Stimulated activated effector memory CD8-positive, alpha-beta T cell treated with anti-CD3 and anti-CD28 coated beads, Interleukin-12 subunit alpha, Interleukin-12 subunit beta, amount 100 ng/mL, for 72 hours (primary cell): ENCODE measurements at regions not wholly inside any gene's neighbourhood (a gene's known extent, or its start where the extent isn't known, plus 50 kb on each side); places are given as distances from the start of the nearest gene placed in this dataset.
"Not testable (repeated sequence)": the region's sequence is repeated elsewhere in the genome, so short reads cannot be mapped to it uniquely, and the experiment has no call there.

Experiments used
- ATAC-seq: fragments of 150-1000 bp; cut with Tn5 transposase; 2 replicates; pipeline ENCODE4 v1.10.0; 2021
- DNase-seq, 2 donors: peaks; one replicate each; pipeline ENCODE4 v3.0.0; 2021 to 2022; ENCODE audit warnings: low spot score in 2 of 2
- H3K27ac Mint-ChIP-seq: one replicate; pipeline ENCODE4 v1.8.0; 2022; ENCODE audit warnings: mild to moderate bottlenecking, mixed read lengths
- H3K36me3 Mint-ChIP-seq: one replicate; pipeline ENCODE4 v1.8.0; 2022; ENCODE audit warnings: mild to moderate bottlenecking, mixed read lengths
- H3K4me1 Mint-ChIP-seq: one replicate; pipeline ENCODE4 v1.8.0; 2022; ENCODE audit warnings: mixed read lengths
- H3K4me3 Mint-ChIP-seq: one replicate; pipeline ENCODE4 v1.8.0; 2022; ENCODE audit warnings: mild to moderate bottlenecking, mixed read lengths
- H3K9me3 Mint-ChIP-seq: one replicate; pipeline ENCODE4 v1.8.0; 2022; ENCODE audit warnings: mixed read lengths

GRCh38 chr14:83719435-83719834 lies 1810.5 kb upstream of the FLRT2 start:
- not testable (repeated sequence) for H3K4me3 Mint-ChIP-seq, DNase-seq, H3K27ac Mint-ChIP-seq, H3K4me1 Mint-ChIP-seq, ATAC-seq, H3K36me3 Mint-ChIP-seq
- H3K9me3 Mint-ChIP-seq, result peaks cover 10% of the 10 kb centered on the region

- Mint-ChIP-seq H3K27ac (no peak overlapping the region), H3K9me3 (peaks cover 40% of the 10 kb centered on the region), H3K4me3 (no peak overlapping the region), H3K4me1 (no peaks in the 10 kb centered on the region), H3K36me3 (no peaks in the 10 kb centered on the region)
- DNase-seq, result no peak
- no peak for ATAC-seq
Measured at GRCh38 chr14:83733670-83734069, 1796.3 kb upstream of the FLRT2 start.

- Mint-ChIP-seq H3K4me1 (no peaks in the 10 kb centered on the region), H3K9me3 (peaks cover 38% of the 10 kb centered on the region)
- no peak for DNase-seq
Measured at GRCh38 chr14:83734431-83734830, 1795.5 kb upstream of the FLRT2 start.

GRCh38 chr14:83741269-83741668 lies 1788.7 kb upstream of the FLRT2 start:
- no peaks in the 10 kb centered on the region for H3K36me3 Mint-ChIP-seq
- no peak overlapping the region for H3K4me3 Mint-ChIP-seq
- H3K27ac Mint-ChIP-seq, result no peak overlapping the region
- ATAC-seq (no peak), DNase-seq (no peak)
- H3K4me1 Mint-ChIP-seq, result no peaks in the 10 kb centered on the region
- peaks cover 17% of the 10 kb centered on the region for H3K9me3 Mint-ChIP-seq

More at GRCh38 chr14:83734431-83734830, 1795.5 kb upstream of the FLRT2 start:
- ATAC-seq, result no peak
- no peak overlapping the region for H3K27ac Mint-ChIP-seq
- no peak overlapping the region for H3K4me3 Mint-ChIP-seq
- H3K36me3 Mint-ChIP-seq, result no peaks in the 10 kb centered on the region

GRCh38 chr14:83744224-83744623 lies 1785.7 kb upstream of the FLRT2 start:
- no peak overlapping the region for H3K4me3 Mint-ChIP-seq
- H3K9me3 Mint-ChIP-seq, result peaks cover 9% of the 10 kb centered on the region
- no peak overlapping the region for H3K27ac Mint-ChIP-seq
- no peak for DNase-seq
- ATAC-seq, result no peak
- no peaks in the 10 kb centered on the region for H3K4me1 Mint-ChIP-seq
- no peaks in the 10 kb centered on the region for H3K36me3 Mint-ChIP-seq

GRCh38 chr14:83744891-83745290 lies 1785.1 kb upstream of the FLRT2 start:
- no peak overlapping the region for H3K27ac Mint-ChIP-seq
- ATAC-seq, result no peak
- no peaks in the 10 kb centered on the region for H3K36me3 Mint-ChIP-seq
- DNase-seq, result no peak
- H3K4me3 Mint-ChIP-seq, result no peak overlapping the region
- peaks cover 9% of the 10 kb centered on the region for H3K9me3 Mint-ChIP-seq
- H3K4me1 Mint-ChIP-seq, result no peaks in the 10 kb centered on the region

- H3K4me1 Mint-ChIP-seq, result no peaks in the 10 kb centered on the region
- no peak for ATAC-seq
Measured at GRCh38 chr14:83746336-83746735, 1783.6 kb upstream of the FLRT2 start.

GRCh38 chr14:83757916-83758315 lies 1772.0 kb upstream of the FLRT2 start:
- H3K9me3 Mint-ChIP-seq, result no peaks in the 10 kb centered on the region
- no peak for DNase-seq
- H3K27ac Mint-ChIP-seq, result no peak overlapping the region
- no peaks in the 10 kb centered on the region for H3K4me1 Mint-ChIP-seq
- no peaks in the 10 kb centered on the region for H3K36me3 Mint-ChIP-seq
- no peak for ATAC-seq
- H3K4me3 Mint-ChIP-seq, result no peak overlapping the region

More at GRCh38 chr14:83746336-83746735, 1783.6 kb upstream of the FLRT2 start:
- DNase-seq, result no peak
- peaks cover 5% of the 10 kb centered on the region for H3K9me3 Mint-ChIP-seq
- no peak overlapping the region for H3K27ac Mint-ChIP-seq
- H3K36me3 Mint-ChIP-seq, result no peaks in the 10 kb centered on the region
- H3K4me3 Mint-ChIP-seq, result no peak overlapping the region

- Mint-ChIP-seq H3K4me3 (no peak overlapping the region), H3K36me3 (no peaks in the 10 kb centered on the region), H3K27ac (no peak overlapping the region), H3K9me3 (peaks cover 12% of the 10 kb centered on the region), H3K4me1 (no peaks in the 10 kb centered on the region)
- DNase-seq (no peak), ATAC-seq (no peak)
Measured at GRCh38 chr14:83764656-83765599, 1765.0 kb upstream of the FLRT2 start.

GRCh38 chr14:83777516-83777915 lies 1752.4 kb upstream of the FLRT2 start:
- no peak for ATAC-seq
- Mint-ChIP-seq H3K4me3 (no peak overlapping the region), H3K4me1 (no peaks in the 10 kb centered on the region), H3K9me3 (peaks cover 22% of the 10 kb centered on the region), H3K36me3 (no peaks in the 10 kb centered on the region), H3K27ac (no peak overlapping the region)
- DNase-seq, result no peak

GRCh38 chr14:83779266-83779665 lies 1750.7 kb upstream of the FLRT2 start:
- Mint-ChIP-seq H3K9me3 (peaks cover 19% of the 10 kb centered on the region), H3K4me1 (no peaks in the 10 kb centered on the region), H3K27ac (no peak overlapping the region), H3K4me3 (no peak overlapping the region), H3K36me3 (no peaks in the 10 kb centered on the region)
- ATAC-seq, result no peak
- DNase-seq, result no peak

GRCh38 chr14:83780321-83780720 lies 1749.6 kb upstream of the FLRT2 start:
- ATAC-seq (no peak), DNase-seq (no peak)
- no peak overlapping the region for H3K27ac Mint-ChIP-seq
- peaks cover 19% of the 10 kb centered on the region for H3K9me3 Mint-ChIP-seq
- H3K4me3 Mint-ChIP-seq, result no peak overlapping the region
- no peaks in the 10 kb centered on the region for H3K36me3 Mint-ChIP-seq
- no peaks in the 10 kb centered on the region for H3K4me1 Mint-ChIP-seq

- Mint-ChIP-seq H3K4me1 (no peaks in the 10 kb centered on the region), H3K27ac (no peak overlapping the region), H3K9me3 (peaks cover 14% of the 10 kb centered on the region), H3K36me3 (no peaks in the 10 kb centered on the region), H3K4me3 (no peak overlapping the region)
- ATAC-seq (no peak), DNase-seq (no peak)
Measured at GRCh38 chr14:83798421-83798820, 1731.5 kb upstream of the FLRT2 start.

- Mint-ChIP-seq H3K4me1 (no peaks in the 10 kb centered on the region), H3K9me3 (peaks cover 13% of the 10 kb centered on the region), H3K36me3 (no peaks in the 10 kb centered on the region), H3K4me3 (no peak overlapping the region), H3K27ac (no peak overlapping the region)
- ATAC-seq (no peak), DNase-seq (no peak)
Measured at GRCh38 chr14:83799233-83799632, 1730.7 kb upstream of the FLRT2 start.

- H3K4me1 Mint-ChIP-seq, result no peaks in the 10 kb centered on the region
- H3K27ac Mint-ChIP-seq, result no peak overlapping the region
- H3K4me3 Mint-ChIP-seq, result no peak overlapping the region
- H3K36me3 Mint-ChIP-seq, result no peaks in the 10 kb centered on the region
- peaks cover 14% of the 10 kb centered on the region for H3K9me3 Mint-ChIP-seq
- no peak for ATAC-seq
- no peak for DNase-seq
Measured at GRCh38 chr14:83814896-83815295, 1715.0 kb upstream of the FLRT2 start.

GRCh38 chr14:83816761-83817160 lies 1713.2 kb upstream of the FLRT2 start:
- DNase-seq, result no peak
- no peak for ATAC-seq

More at GRCh38 chr14:83816761-83817160, 1713.2 kb upstream of the FLRT2 start:
- peaks cover 12% of the 10 kb centered on the region for H3K9me3 Mint-ChIP-seq
- H3K36me3 Mint-ChIP-seq, result no peaks in the 10 kb centered on the region
- H3K4me3 Mint-ChIP-seq, result no peak overlapping the region
- H3K4me1 Mint-ChIP-seq, result no peaks in the 10 kb centered on the region
- H3K27ac Mint-ChIP-seq, result no peak overlapping the region
